Fibroblast of skin of abdomen (primary cell): ENCODE measurements at regions not wholly inside any gene's neighbourhood (a gene's known extent, or its start where the extent isn't known, plus 50 kb on each side); places are given as distances from the start of the nearest gene placed in this dataset.
"Not testable (repeated sequence)": the region's sequence is repeated elsewhere in the genome, so short reads cannot be mapped to it uniquely, and the experiment has no call there.

ENCODE experiments used
- DNase-seq: peaks from one replicate; pipeline ENCODE4 v3.0.0-alpha.2; 2013

GRCh38 chr16:48003206-48003907, 152.4 kb downstream of the ABCC12 start:
- peak; percentile 74 for DNase-seq

GRCh38 chr16:48001324-48001895, 154.4 kb downstream of the ABCC12 start:
- DNase-seq: no peak

- no peak for DNase-seq
These were observed 155.2 kb downstream of the ABCC12 start for GRCh38 chr16:48000622-48001021.

- no peak for DNase-seq
These were observed 156.2 kb downstream of the ABCC12 start for GRCh38 chr16:47999595-47999994.

GRCh38 chr16:47995354-47995753, 160.4 kb downstream of the ABCC12 start:
- DNase-seq: no peak

- DNase-seq: no peak
These were observed 164.3 kb downstream of the ABCC12 start for GRCh38 chr16:47991491-47991890.

- DNase-seq: no peak
These were observed 165.1 kb downstream of the ABCC12 start for GRCh38 chr16:47990676-47991075.

GRCh38 chr16:47987136-47987535, 168.7 kb downstream of the ABCC12 start:
- no peak for DNase-seq

GRCh38 chr16:47986031-47986430, 169.8 kb downstream of the ABCC12 start:
- DNase-seq: no peak

- no peak for DNase-seq
These were observed 171.1 kb downstream of the ABCC12 start for GRCh38 chr16:47984669-47985068.

- no peak for DNase-seq
These were observed 171.7 kb downstream of the ABCC12 start for GRCh38 chr16:47983999-47984580.

- no peak for DNase-seq
These were observed 175.6 kb downstream of the ABCC12 start for GRCh38 chr16:47980212-47980611.

GRCh38 chr16:47979616-47980182, 176.1 kb downstream of the ABCC12 start:
- DNase-seq: no peak

GRCh38 chr16:47979164-47979520, 176.7 kb downstream of the ABCC12 start:
- DNase-seq: no peak

- no peak for DNase-seq
These were observed 177.2 kb downstream of the ABCC12 start for GRCh38 chr16:47978491-47979163.

- DNase-seq: no peak
These were observed 178.0 kb downstream of the ABCC12 start for GRCh38 chr16:47977802-47978201.

GRCh38 chr16:47976636-47977210, 179.1 kb downstream of the ABCC12 start:
- DNase-seq: no peak

- DNase-seq: not testable (repeated sequence)
These were observed 180.8 kb downstream of the ABCC12 start for GRCh38 chr16:47974971-47975370.

- no peak for DNase-seq
These were observed 182.2 kb downstream of the ABCC12 start for GRCh38 chr16:47973552-47973951.

- DNase-seq: no peak
These were observed 183.4 kb downstream of the ABCC12 start for GRCh38 chr16:47972246-47972985.

- DNase-seq: no peak
These were observed 184.6 kb downstream of the ABCC12 start for GRCh38 chr16:47971225-47971624.

- peak; percentile 52 for DNase-seq
These were observed 185.4 kb downstream of the ABCC12 start for GRCh38 chr16:47970291-47970931.
